CD14-positive monocyte (primary cell): ENCODE measurements at regions not wholly inside any gene's neighbourhood (a gene's known extent, or its start where the extent isn't known, plus 50 kb on each side); places are given as distances from the start of the nearest gene placed in this dataset.

Source experiments
- DNase-seq, 3 donors: peaks; one replicate each; pipeline ENCODE4 v3.0.0-alpha.2; 2011 to 2022
- H2AFZ ChIP-seq: 2 replicates; pipeline ENCODE4 v1.6.0; 2012; ENCODE audit warnings: mild to moderate bottlenecking, low read depth, low read length, inconsistent platforms; ENCODE audit not compliant: insufficient read depth, poor library complexity, severe bottlenecking
- H3K27ac ChIP-seq, 2 donors: 1 replicate in 1 of 2; 2 replicates in 1 of 2; pipeline ENCODE4 v1.5.1; 2012 to 2013; ENCODE audit warnings: low read length in 2 of 2, control low read depth in 1 of 2, inconsistent platforms in 1 of 2, low read depth in 1 of 2, mild to moderate bottlenecking in 1 of 2
- H3K27me3 ChIP-seq, 2 donors: one replicate each; pipeline versions ENCODE4 v1.6.0 to v1.6.1; 2011 to 2013; ENCODE audit warnings: low read length in 2 of 2; ENCODE audit not compliant: control insufficient read depth in 2 of 2, insufficient read depth in 2 of 2
- H3K36me3 ChIP-seq, 2 donors: replicated peaks in 1 of 2; 1 replicate in 1 of 2; 2 replicates in 1 of 2; pipeline versions ENCODE4 v1.5.1 to v1.6.1; 2012 to 2013; ENCODE audit warnings: low read length in 2 of 2, control low read depth in 1 of 2, inconsistent platforms in 1 of 2, mild to moderate bottlenecking in 1 of 2; ENCODE audit not compliant: insufficient read depth in 2 of 2, control insufficient read depth in 1 of 2
- H3K4me1 ChIP-seq, 2 donors: 1 replicate in 1 of 2; 2 replicates in 1 of 2; pipeline versions ENCODE4 v1.5.1 to v1.6.1; 2012 to 2013; ENCODE audit warnings: low read length in 2 of 2, control low read depth in 1 of 2, inconsistent platforms in 1 of 2, mild to moderate bottlenecking in 1 of 2, moderate library complexity in 1 of 2; ENCODE audit not compliant: insufficient read depth in 2 of 2, control insufficient read depth in 1 of 2
- H3K4me2 ChIP-seq: replicated peaks from 2 replicates; pipeline ENCODE3; 2012; ENCODE audit warnings: low read length, moderate library complexity, mild to moderate bottlenecking; ENCODE audit not compliant: poor library complexity, severe bottlenecking; ENCODE audit errors: extremely low read depth
- H3K4me3 ChIP-seq, 3 experiments: fragments of 200-600 bp in 1 of 3; sonication (generic) in 1 of 3; replicated peaks in 1 of 3; 1 replicate in 2 of 3; 2 replicates in 1 of 3; pipeline ENCODE4 v1.5.1; 2011 to 2013; ENCODE audit warnings: low read length in 3 of 3, mild to moderate bottlenecking in 3 of 3, control low read depth in 2 of 3, low read depth in 2 of 3, inconsistent platforms in 1 of 3, moderate library complexity in 1 of 3
- H3K79me2 ChIP-seq: 2 replicates; pipeline ENCODE4 v1.6.0; 2012; ENCODE audit warnings: mild to moderate bottlenecking, control low read depth, inconsistent platforms, low read length, moderate library complexity; ENCODE audit not compliant: insufficient read depth
- H3K9ac ChIP-seq: 2 replicates; pipeline ENCODE4 v1.6.0; 2017; ENCODE audit warnings: low read length, mild to moderate bottlenecking; ENCODE audit not compliant: insufficient read depth, poor library complexity, severe bottlenecking
- H3K9me3 ChIP-seq, 2 donors: replicated peaks in 1 of 2; 1 replicate in 1 of 2; 2 replicates in 1 of 2; pipeline versions ENCODE4 v1.5.1 to v1.6.1; 2012 to 2013; ENCODE audit warnings: low read length in 2 of 2, control low read depth in 1 of 2; ENCODE audit not compliant: control insufficient read depth in 1 of 2, insufficient read depth in 1 of 2
- H4K20me1 ChIP-seq: 2 replicates; pipeline ENCODE4 v1.6.0; 2012; ENCODE audit warnings: mild to moderate bottlenecking, low read length, control low read depth, moderate library complexity; ENCODE audit not compliant: insufficient read depth
- H3K27ac Mint-ChIP-seq, 7 donors: one replicate each; pipeline ENCODE4 v1.8.0; 2020; ENCODE audit warnings: mild to moderate bottlenecking in 7 of 7, mixed read lengths in 7 of 7, moderate library complexity in 6 of 7, inconsistent platforms in 2 of 7
- H3K27me3 Mint-ChIP-seq, 3 donors: one replicate each; pipeline ENCODE4 v1.8.0; 2021 to 2022; ENCODE audit warnings: low read depth in 3 of 3, mild to moderate bottlenecking in 3 of 3, mixed read lengths in 3 of 3, moderate library complexity in 3 of 3, inconsistent platforms in 1 of 3
- H3K36me3 Mint-ChIP-seq, 2 donors: one replicate each; pipeline ENCODE4 v1.8.0; 2020; ENCODE audit warnings: mixed read lengths in 2 of 2, inconsistent platforms in 1 of 2, mild to moderate bottlenecking in 1 of 2
- H3K4me1 Mint-ChIP-seq: one replicate; pipeline ENCODE4 v1.8.0; 2020; ENCODE audit warnings: mild to moderate bottlenecking, mixed read lengths
- H3K4me3 Mint-ChIP-seq, 2 donors: one replicate each; pipeline ENCODE4 v1.8.0; 2020; ENCODE audit warnings: mild to moderate bottlenecking in 2 of 2, mixed read lengths in 2 of 2, moderate library complexity in 1 of 2
- H3K9me3 Mint-ChIP-seq, 7 donors: one replicate each; pipeline ENCODE4 v1.8.0; 2020 to 2022; ENCODE audit warnings: mixed read lengths in 7 of 7, mild to moderate bottlenecking in 6 of 7, moderate library complexity in 6 of 7, inconsistent platforms in 2 of 7
- CTCF ChIP-seq: fragments of 200-600 bp; IDR thresholded peaks from one replicate; pipeline ENCODE4 v1.8.0; 2022; ENCODE audit warnings: antibody characterized with exemption, mild to moderate bottlenecking
- WGBS: methylation state at CpG from one replicate; pipeline ENCODE4 v1.1.5; 2013; ENCODE audit warnings: missing lambda C conversion rate; ENCODE audit not compliant: insufficient coverage; 5-methylcytosine and 5-hydroxymethylcytosine counted together
- intact Hi-C, 2 donors: fragments of 100-400 bp; cut with micrococcal nuclease; formaldehyde crosslinking; loops; one replicate each; pipeline versions ENCODE4 v1.15.0 to v1.15.1; 2023

GRCh38 chr4:123739806-123740205 lies 343.2 kb downstream of the SPRY1 start:
- Histone ChIP-seq H3K36me3 (no peaks in the 10 kb centered on the region), H4K20me1 (no peaks in the 10 kb centered on the region), H3K4me3 (no peak overlapping the region), H3K4me1 (peaks cover 3 to 8% of the 10 kb centered on the region in 2 donors), H3K79me2 (no peaks in the 10 kb centered on the region), H3K9me3 (no peaks in the 10 kb centered on the region), H3K27ac (no peak overlapping the region), H3K4me2 (no peak overlapping the region), H3K9ac (no peak overlapping the region), H3K27me3 (no peaks in the 10 kb centered on the region), H2AFZ (no peak overlapping the region)
- no peaks in the 10 kb centered on the region for H3K36me3 Mint-ChIP-seq
- no peak overlapping the region for H3K27ac Mint-ChIP-seq
- DNase-seq = no peak
- intact Hi-C loops = no loop called here
- no peaks in the 10 kb centered on the region for H3K9me3 Mint-ChIP-seq
- H3K4me3 Mint-ChIP-seq = no peak overlapping the region
- H3K27me3 Mint-ChIP-seq = peaks cover 0 to 2% (median 0%) of the 10 kb centered on the region in 3 donors
- no peak for TF ChIP-seq CTCF
- 100% methylated on average over 2 of the region's 4 CpGs for WGBS
- H3K4me1 Mint-ChIP-seq = peaks cover 15% of the 10 kb centered on the region

GRCh38 chr4:123740236-123740635 lies 343.6 kb downstream of the SPRY1 start:
- Histone ChIP-seq H3K27ac (no peak overlapping the region), H4K20me1 (no peaks in the 10 kb centered on the region), H3K36me3 (no peaks in the 10 kb centered on the region), H3K27me3 (no peaks in the 10 kb centered on the region), H3K4me3 (no peak overlapping the region), H3K79me2 (no peaks in the 10 kb centered on the region), H3K4me1 (peaks cover 5 to 12% of the 10 kb centered on the region in 2 donors), H2AFZ (no peak overlapping the region), H3K9me3 (no peaks in the 10 kb centered on the region), H3K4me2 (no peak overlapping the region), H3K9ac (no peak overlapping the region)
- no peak for DNase-seq
- intact Hi-C loops = no loop called here
- peaks cover 0 to 2% (median 0%) of the 10 kb centered on the region in 3 donors for H3K27me3 Mint-ChIP-seq
- H3K27ac Mint-ChIP-seq = no peak overlapping the region
- peaks cover 18% of the 10 kb centered on the region for H3K4me1 Mint-ChIP-seq
- H3K4me3 Mint-ChIP-seq = no peak overlapping the region
- H3K9me3 Mint-ChIP-seq = no peaks in the 10 kb centered on the region
- no peaks in the 10 kb centered on the region for H3K36me3 Mint-ChIP-seq
- no CpG with 5 or more reads among the region's 3 CpGs for WGBS
- no peak for TF ChIP-seq CTCF
